Motor neuron (in vitro differentiated cells): ENCODE measurements at regions not wholly inside any gene's neighbourhood (a gene's known extent, or its start where the extent isn't known, plus 50 kb on each side); places are given as distances from the start of the nearest gene placed in this dataset.

Source experiments
- ATAC-seq, 8 experiments: fragments of 200-7000 bp; cut with Tn5 transposase; replicated peaks in 6 of 8; 2 replicates each; pipeline ENCODE4 v1.8.0; 2021; ENCODE audit warnings: mild to moderate bottlenecking in 8 of 8, moderate library complexity in 8 of 8
- H3K27ac ChIP-seq, 2 donors: fragments of 250-450 bp; sonication (Bioruptor Pico); 2 replicates each; pipeline ENCODE4 v1.9.0; 2021; ENCODE audit warnings: antibody characterized with exemption in 2 of 2, mild to moderate bottlenecking in 2 of 2, moderate library complexity in 1 of 2
- H3K4me1 ChIP-seq, 2 donors: fragments of 250-450 bp; sonication (Bioruptor Pico); replicated peaks in 1 of 2; 2 replicates each; pipeline ENCODE4 v1.6.1; 2021; ENCODE audit warnings: antibody characterized with exemption in 2 of 2, mild to moderate bottlenecking in 2 of 2, moderate library complexity in 1 of 2
- H3K4me3 ChIP-seq, 5 donors: fragments of 250-450 bp; sonication (Bioruptor Pico); 2 replicates each; pipeline ENCODE4 v1.9.0; 2021; ENCODE audit warnings: antibody characterized with exemption in 5 of 5, mild to moderate bottlenecking in 5 of 5, moderate library complexity in 4 of 5
- WGBS, 10 experiments: fragments of 450-650 bp; shearing (Covaris generic); methylation state at CpG; one replicate each; pipeline ENCODE4 v1.0.0; 2022; 5-methylcytosine and 5-hydroxymethylcytosine counted together
- in situ Hi-C, 9 experiments: fragments of 400-800 bp; cut with MboI; loops; one replicate each; pipeline ENCODE4 v1.15.0; 2021; ENCODE audit warnings: low sequenced_read_pairs in 9 of 9, low pct_unique_long_range_greater_than_20kb in 2 of 9; ENCODE audit not compliant: unreplicated experiment in 9 of 9

GRCh38 chr17:36736201-36737156 is 135.1 kb downstream of the MRM1 start:
- peak in 1 of 8 experiments; percentile 30 for ATAC-seq
- H3K27ac ChIP-seq = no peak overlapping the region
- WGBS, 10 experiments = 17 to 100% (median 76%) methylated on average over 1 to 12 of the region's 15 CpGs; no CpG with 5 or more reads in 2 of the 10 experiments
- in situ Hi-C loops = no loop called here
- H3K4me1 ChIP-seq = peaks cover 14 to 25% of the 10 kb centered on the region in 2 donors
- H3K4me3 ChIP-seq = no peak overlapping the region

- H3K4me1 ChIP-seq = peaks cover 18 to 29% of the 10 kb centered on the region in 2 donors
- WGBS, 10 experiments = 29 to 100% (median 63%) methylated on average over 1 to 5 of the region's 6 CpGs; no CpG with 5 or more reads in 3 of the 10 experiments
- H3K4me3 ChIP-seq = no peak overlapping the region
- ATAC-seq = no peak
- in situ Hi-C loops = no loop called here
- no peak overlapping the region for H3K27ac ChIP-seq
Observed at GRCh38 chr17:36739208-36739607, 137.8 kb downstream of the MRM1 start.

GRCh38 chr17:36740157-36740556 is 138.8 kb downstream of the MRM1 start:
- H3K4me3 ChIP-seq = no peak overlapping the region
- ATAC-seq = peak in 5 of 8 experiments; percentile 30 to 49 (median 41)
- H3K27ac ChIP-seq = no peak overlapping the region
- 27 to 60% (median 48%) methylated on average over 1 to 4 of the region's 8 CpGs; no CpG with 5 or more reads in 6 of the 10 experiments for WGBS, 10 experiments
- peaks cover 18 to 26% of the 10 kb centered on the region in 2 donors for H3K4me1 ChIP-seq
- in situ Hi-C loops = no loop called here

- in situ Hi-C loops = no loop called here
- WGBS, 10 experiments = 44 to 100% (median 90%) methylated on average over 1 to 2 of the region's 6 CpGs; no CpG with 5 or more reads in 4 of the 10 experiments
- no peak overlapping the region for H3K27ac ChIP-seq
- no peak overlapping the region for H3K4me3 ChIP-seq
- no peak for ATAC-seq
- H3K4me1 ChIP-seq = peaks cover 18 to 29% of the 10 kb centered on the region in 2 donors
Observed at GRCh38 chr17:36741019-36741902, 139.9 kb downstream of the MRM1 start.

GRCh38 chr17:36742267-36743000 is 141.1 kb downstream of the MRM1 start:
- 6 to 100% (median 27%) methylated on average over 1 to 9 of the region's 18 CpGs; no CpG with 5 or more reads in 1 of the 10 experiments for WGBS, 10 experiments
- ATAC-seq = peak in 5 of 8 experiments; percentile 74 to 81 (median 78)
- Histone ChIP-seq H3K4me3 (no peak overlapping the region), H3K4me1 (peaks cover 18 to 37% of the 10 kb centered on the region in 2 donors), H3K27ac (peak overlapping the region in 1 of 2 donors; percentile 24)
- in situ Hi-C loops = no loop called here

DNA sequence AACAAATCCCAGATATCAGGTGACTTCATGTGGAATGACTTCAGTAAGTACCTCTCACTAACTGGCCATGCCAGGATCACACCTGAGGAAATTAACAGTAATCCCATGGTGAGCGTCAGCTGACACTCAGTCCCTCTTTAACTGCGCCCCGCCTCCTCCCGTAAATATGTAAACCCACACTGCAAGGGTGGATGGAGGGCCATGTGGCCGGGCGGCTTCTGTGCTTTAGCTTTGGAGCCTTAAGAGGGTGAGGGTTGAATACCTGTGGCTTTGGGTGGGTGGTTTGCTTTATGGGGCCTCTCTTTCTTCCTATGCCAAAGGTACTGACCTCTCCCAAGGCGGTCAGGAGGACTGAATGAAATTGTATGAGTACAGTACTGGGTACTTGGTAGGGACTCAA is 141.7 kb downstream of the MRM1 start:
- in situ Hi-C loops = no loop called here
- WGBS, 10 experiments = 33 to 94% (median 83%) methylated on average over 3 to 7 of the region's 7 CpGs; no CpG with 5 or more reads in 5 of the 10 experiments

GRCh38 chr17:36746381-36747053 is 145.1 kb downstream of the MRM1 start:
- Histone ChIP-seq H3K4me3 (no peak overlapping the region), H3K27ac (no peak overlapping the region), H3K4me1 (peaks cover 17 to 35% of the 10 kb centered on the region in 2 donors)
- in situ Hi-C loops = no loop called here
- peak in 4 of 8 experiments; percentile 17 to 42 (median 33) for ATAC-seq
- 47 to 87% (median 76%) methylated on average over 1 to 14 of the region's 18 CpGs; no CpG with 5 or more reads in 2 of the 10 experiments for WGBS, 10 experiments

More for the DNA sequence above, 141.7 kb downstream of the MRM1 start:
- peaks cover 18 to 37% of the 10 kb centered on the region in 2 donors for H3K4me1 ChIP-seq
- ATAC-seq = peak in 1 of 8 experiments; percentile 15
- no peak overlapping the region for H3K27ac ChIP-seq
- no peak overlapping the region for H3K4me3 ChIP-seq

DNA sequence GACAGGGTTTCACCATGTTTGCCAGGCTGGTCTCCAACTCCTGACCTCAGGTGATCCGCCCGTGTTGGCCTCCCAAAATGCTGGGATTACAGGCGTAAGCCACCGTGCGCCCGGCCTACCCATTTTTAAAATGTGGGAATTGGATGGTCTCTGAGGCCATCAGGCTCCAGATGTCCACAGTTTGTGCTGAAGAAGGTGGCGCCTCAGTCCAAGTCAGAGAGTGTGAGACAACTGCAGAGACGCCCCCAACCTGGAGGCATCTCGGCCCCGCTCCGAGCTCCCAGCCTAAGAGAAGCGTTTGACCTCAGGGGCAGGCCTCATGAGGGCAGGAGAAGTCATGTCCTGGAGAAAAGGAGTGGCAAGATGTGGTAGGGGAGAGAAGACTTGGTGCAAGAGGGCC is 146.5 kb downstream of the MRM1 start:
- Histone ChIP-seq H3K4me3 (no peak overlapping the region), H3K27ac (no peak overlapping the region), H3K4me1 (peaks cover 8 to 27% of the 10 kb centered on the region in 2 donors)
- in situ Hi-C loops = no loop called here
- no peak for ATAC-seq
- whole genome bisulfite sequencing, 10 experiments = 53 to 98% (median 79%) methylated on average over 2 to 12 of the region's 12 CpGs; no CpG with 5 or more reads in 5 of the 10 experiments

DNA sequence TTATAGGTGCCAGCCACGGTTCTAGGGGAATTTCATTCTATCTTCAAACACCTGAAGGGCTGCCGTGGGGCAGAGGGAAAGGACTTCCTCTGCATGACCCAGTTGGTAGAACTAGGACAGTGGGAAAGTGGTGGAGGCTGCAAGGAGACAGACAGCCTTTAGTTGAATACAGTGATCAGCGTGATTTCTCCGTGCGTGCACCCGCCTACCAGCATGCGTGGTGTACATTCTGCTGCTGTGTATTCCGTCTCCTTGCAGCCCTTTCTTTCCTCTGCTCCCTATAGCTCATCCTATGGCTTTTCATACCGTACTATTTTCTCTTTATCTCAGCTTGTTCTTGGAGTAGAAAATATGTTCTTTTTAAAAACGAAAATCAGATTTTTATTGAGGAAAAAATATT is 146.9 kb downstream of the MRM1 start:
- peaks cover 6 to 23% of the 10 kb centered on the region in 2 donors for H3K4me1 ChIP-seq
- no peak overlapping the region for H3K4me3 ChIP-seq
- whole genome bisulfite sequencing, 10 experiments = 0 to 79% (median 57%) methylated on average over 1 to 10 of the region's 10 CpGs
- in situ Hi-C loops = no loop called here
- no peak for ATAC-seq
- no peak overlapping the region for H3K27ac ChIP-seq

DNA sequence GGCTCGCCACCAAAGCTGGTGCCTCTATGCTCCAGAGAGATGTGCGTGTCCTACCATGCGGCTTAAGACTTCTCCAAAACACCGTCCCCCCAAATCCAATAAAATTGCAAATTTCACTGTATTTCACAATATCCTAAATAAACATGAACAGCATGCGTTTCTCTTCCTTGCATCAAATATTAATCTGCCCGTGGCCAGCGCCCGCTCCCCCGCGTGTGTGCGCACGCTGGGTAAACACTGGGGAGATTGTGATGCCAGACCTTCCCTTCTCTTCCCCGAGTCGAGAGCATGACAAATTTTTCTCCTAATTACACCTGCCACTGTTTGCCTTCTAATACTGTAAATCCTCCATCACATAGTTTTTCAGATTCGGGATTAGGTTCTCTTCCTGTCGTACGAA is 148.1 kb downstream of the MRM1 start:
- peak in 1 of 8 experiments; percentile 54 for ATAC-seq
- WGBS, 10 experiments = 0 to 100% (median 73%) methylated on average over 1 to 9 of the region's 17 CpGs; no CpG with 5 or more reads in 4 of the 10 experiments
- in situ Hi-C loops = no loop called here

GRCh38 chr17:36750316-36750885 is 149.0 kb downstream of the MRM1 start:
- no peak for ATAC-seq
- in situ Hi-C loops = no loop called here
- 67 to 100% (median 88%) methylated on average over 1 to 8 of the region's 10 CpGs; no CpG with 5 or more reads in 6 of the 10 experiments for WGBS, 10 experiments
- Histone ChIP-seq H3K27ac (no peak overlapping the region), H3K4me3 (no peak overlapping the region), H3K4me1 (peaks cover 6 to 23% of the 10 kb centered on the region in 2 donors)

More for the DNA sequence above, 148.1 kb downstream of the MRM1 start:
- Histone ChIP-seq H3K4me3 (no peak overlapping the region), H3K27ac (no peak overlapping the region), H3K4me1 (peaks cover 6 to 23% of the 10 kb centered on the region in 2 donors)
